ENCODE measurements at regions not wholly inside any gene's neighbourhood (a gene's known extent, or its start where the extent isn't known, plus 50 kb on each side); places are given as distances from the start of the nearest gene placed in this dataset.

GRCh38 chr4:65014078-65014477 is 604.8 kb upstream of the TECRL start:
- DNase-seq: peak; percentile 39
- no peak for TF ChIP-seq CTCF (IDR thresholded peaks at IDR 0.05; ENCODE audit: low read depth, low read length)
- Histone ChIP-seq H3K4me3 (ENCODE audit: low read depth, low read length) (no peak overlapping the region), H3K36me3 (no peaks in the 10 kb centered on the region), H3K9me3 (no peaks in the 10 kb centered on the region), H3K4me1 (peaks cover 31% of the 10 kb centered on the region), H3K27me3 (no peaks in the 10 kb centered on the region)

- H3K27me3 ChIP-seq: no peaks in the 10 kb centered on the region
- H3K4me1 ChIP-seq: peaks cover 12% of the 10 kb centered on the region
- peak; percentile 77 for TF ChIP-seq CTCF (IDR thresholded peaks at IDR 0.05; ENCODE audit: low read depth, low read length)
- no peaks in the 10 kb centered on the region for H3K9me3 ChIP-seq
- DNase-seq: peak; percentile 48
- H3K4me3 ChIP-seq (ENCODE audit: low read depth, low read length): no peak overlapping the region
- peaks cover 1% of the 10 kb centered on the region; the same call in 1 of the 2 replicates for H3K36me3 ChIP-seq
These were observed 598.7 kb upstream of the TECRL start for GRCh38 chr4:65007841-65008439.

- no peak for TF ChIP-seq CTCF (IDR thresholded peaks at IDR 0.05; ENCODE audit: low read depth, low read length)
- no peaks in the 10 kb centered on the region for H3K4me1 ChIP-seq
These were observed 565.9 kb upstream of the TECRL start for GRCh38 chr4:64975177-64975576.

GRCh38 chr4:64969081-64969480 is 559.8 kb upstream of the TECRL start:
- Histone ChIP-seq H3K9me3 (no peaks in the 10 kb centered on the region; the same call in 1 of the 2 replicates), H3K4me1 (no peaks in the 10 kb centered on the region), H3K4me3 (ENCODE audit: low read depth, low read length) (no peak overlapping the region), H3K36me3 (no peaks in the 10 kb centered on the region), H3K27me3 (no peaks in the 10 kb centered on the region)
- DNase-seq: no peak
- TF ChIP-seq CTCF (IDR thresholded peaks at IDR 0.05; ENCODE audit: low read depth, low read length): no peak

More at GRCh38 chr4:64975177-64975576, 565.9 kb upstream of the TECRL start:
- Histone ChIP-seq H3K4me3 (ENCODE audit: low read depth, low read length) (no peak overlapping the region), H3K36me3 (no peaks in the 10 kb centered on the region), H3K9me3 (no peaks in the 10 kb centered on the region), H3K27me3 (no peaks in the 10 kb centered on the region)
- DNase-seq: no peak

- Histone ChIP-seq H3K27me3 (no peaks in the 10 kb centered on the region), H3K4me1 (no peaks in the 10 kb centered on the region), H3K9me3 (no peaks in the 10 kb centered on the region; the same call in 1 of the 2 replicates), H3K36me3 (no peaks in the 10 kb centered on the region), H3K4me3 (ENCODE audit: low read depth, low read length) (no peak overlapping the region)
- DNase-seq: no peak
- no peak for TF ChIP-seq CTCF (IDR thresholded peaks at IDR 0.05; ENCODE audit: low read depth, low read length)
These were observed 558.0 kb upstream of the TECRL start for GRCh38 chr4:64967286-64967685.

- DNase-seq: no peak
- Histone ChIP-seq H3K4me1 (no peaks in the 10 kb centered on the region), H3K36me3 (no peaks in the 10 kb centered on the region), H3K27me3 (no peaks in the 10 kb centered on the region), H3K4me3 (ENCODE audit: low read depth, low read length) (no peak overlapping the region), H3K9me3 (no peaks in the 10 kb centered on the region; the same call in 1 of the 2 replicates)
- TF ChIP-seq CTCF (IDR thresholded peaks at IDR 0.05; ENCODE audit: low read depth, low read length): no peak
These were observed 551.3 kb upstream of the TECRL start for GRCh38 chr4:64960516-64960915.
